ENCODE measurements at regions not wholly inside any gene's neighbourhood (a gene's known extent, or its start where the extent isn't known, plus 50 kb on each side); places are given as distances from the start of the nearest gene placed in this dataset.
"Not testable (repeated sequence)": the region's sequence is repeated elsewhere in the genome, so short reads cannot be mapped to it uniquely, and the experiment has no call there.

- not testable (repeated sequence) for TF ChIP-seq POLR2A (IDR thresholded peaks at IDR 0.05); CTCF (IDR thresholded peaks at IDR 0.05); EP300 (IDR thresholded peaks at IDR 0.05; ENCODE audit: low read depth)
Observed at GRCh38 chr14:105761345-105761740, 235.0 kb downstream of the TMEM121 start.
